SU-DHL-6 (cell line): ENCODE measurements at regions not wholly inside any gene's neighbourhood (a gene's known extent, or its start where the extent isn't known, plus 50 kb on each side); places are given as distances from the start of the nearest gene placed in this dataset.

Source experiments
- CTCF ChIP-seq: fragments of 200-600 bp; sonication (generic); IDR thresholded peaks from one replicate; pipeline ENCODE4 v1.5.1; 2017; ENCODE audit warnings: antibody characterized with exemption, mild to moderate bottlenecking, low read length, moderate library complexity; ENCODE audit not compliant: insufficient read depth, poor library complexity, severe bottlenecking
- EZH2phosphoT487 ChIP-seq: fragments of 200-600 bp; sonication (generic), shearing (Covaris generic); conservative IDR thresholded peaks from 2 replicates; pipeline ENCODE4 v1.6.1; 2018; ENCODE audit warnings: mild to moderate bottlenecking, antibody characterized with exemption, low read length, moderate library complexity, mixed read lengths

- TF ChIP-seq CTCF: no peak
- TF ChIP-seq EZH2phosphoT487: no peak
These were observed 91.2 kb upstream of the MYOCD start for GRCh38 chr17:12574525-12574924.
